ENCODE measurements at regions not wholly inside any gene's neighbourhood (a gene's known extent, or its start where the extent isn't known, plus 50 kb on each side); places are given as distances from the start of the nearest gene placed in this dataset.

- Histone ChIP-seq H3K4me3 (ENCODE audit: low read length in 3 of 3) (no peak overlapping the region), H3K36me3 (ENCODE audit: control insufficient read depth in 3 of 3, insufficient read depth in 3 of 3, low read length in 3 of 3) (no peaks in the 10 kb centered on the region), H3K9ac (ENCODE audit: low read depth in 1 of 3, low read length in 3 of 3) (no peak overlapping the region), H3K27ac (ENCODE audit: low read depth, low read length) (no peak overlapping the region), H3K4me1 (ENCODE audit: control insufficient read depth in 3 of 3, insufficient read depth in 3 of 3, low read length in 3 of 3) (peaks cover 6 to 17% (median 16%) of the 10 kb centered on the region in 3 donors), H3K27me3 (ENCODE audit: control insufficient read depth in 3 of 3, insufficient read depth in 3 of 3, low read length in 3 of 3) (peaks cover 0 to 10% (median 8%) of the 10 kb centered on the region in 3 donors), H3K9me3 (ENCODE audit: control insufficient read depth in 3 of 3, low read length in 3 of 3) (no peaks in the 10 kb centered on the region)
Observed at GRCh38 chr11:70630816-70631623, 232.7 kb downstream of the CTTN start.

GRCh38 chr11:70631624-70632047 lies 233.3 kb downstream of the CTTN start:
- H3K4me1 ChIP-seq (ENCODE audit: control insufficient read depth in 3 of 3, insufficient read depth in 3 of 3, low read length in 3 of 3), result peaks cover 1 to 11% (median 10%) of the 10 kb centered on the region in 3 donors
- H3K36me3 ChIP-seq (ENCODE audit: control insufficient read depth in 3 of 3, insufficient read depth in 3 of 3, low read length in 3 of 3), result no peaks in the 10 kb centered on the region
- H3K9me3 ChIP-seq (ENCODE audit: control insufficient read depth in 3 of 3, low read length in 3 of 3), result peaks cover 0 to 2% (median 0%) of the 10 kb centered on the region in 3 donors
- no peak overlapping the region for H3K4me3 ChIP-seq (ENCODE audit: low read length in 3 of 3)
- H3K27me3 ChIP-seq (ENCODE audit: control insufficient read depth in 3 of 3, insufficient read depth in 3 of 3, low read length in 3 of 3), result peaks cover 0 to 10% (median 8%) of the 10 kb centered on the region in 3 donors
- no peak overlapping the region for H3K27ac ChIP-seq (ENCODE audit: low read depth, low read length)
- no peak overlapping the region for H3K9ac ChIP-seq (ENCODE audit: low read depth in 1 of 3, low read length in 3 of 3)

GRCh38 chr11:70633610-70634009 lies 235.3 kb downstream of the CTTN start:
- H3K36me3 ChIP-seq (ENCODE audit: control insufficient read depth in 3 of 3, insufficient read depth in 3 of 3, low read length in 3 of 3), result no peaks in the 10 kb centered on the region
- H3K9me3 ChIP-seq (ENCODE audit: control insufficient read depth in 3 of 3, low read length in 3 of 3), result peaks cover 0 to 2% (median 0%) of the 10 kb centered on the region in 3 donors
- peaks cover 0 to 3% (median 1%) of the 10 kb centered on the region in 3 donors for H3K4me1 ChIP-seq (ENCODE audit: control insufficient read depth in 3 of 3, insufficient read depth in 3 of 3, low read length in 3 of 3)
- H3K4me3 ChIP-seq (ENCODE audit: low read length in 3 of 3), result no peak overlapping the region
- no peak overlapping the region for H3K9ac ChIP-seq (ENCODE audit: low read depth in 1 of 3, low read length in 3 of 3)
- no peak overlapping the region for H3K27ac ChIP-seq (ENCODE audit: low read depth, low read length)
- peaks cover 0 to 13% (median 10%) of the 10 kb centered on the region in 3 donors for H3K27me3 ChIP-seq (ENCODE audit: control insufficient read depth in 3 of 3, insufficient read depth in 3 of 3, low read length in 3 of 3)

- peaks cover 4 to 15% (median 10%) of the 10 kb centered on the region in 3 donors for H3K27me3 ChIP-seq (ENCODE audit: control insufficient read depth in 3 of 3, insufficient read depth in 3 of 3, low read length in 3 of 3)
- H3K9ac ChIP-seq (ENCODE audit: low read depth in 1 of 3, low read length in 3 of 3), result no peak overlapping the region
- no peaks in the 10 kb centered on the region for H3K4me1 ChIP-seq (ENCODE audit: control insufficient read depth in 3 of 3, insufficient read depth in 3 of 3, low read length in 3 of 3)
- no peak overlapping the region for H3K4me3 ChIP-seq (ENCODE audit: low read length in 3 of 3)
- no peaks in the 10 kb centered on the region for H3K36me3 ChIP-seq (ENCODE audit: control insufficient read depth in 3 of 3, insufficient read depth in 3 of 3, low read length in 3 of 3)
- peaks cover 0 to 2% (median 0%) of the 10 kb centered on the region in 3 donors for H3K9me3 ChIP-seq (ENCODE audit: control insufficient read depth in 3 of 3, low read length in 3 of 3)
- no peak overlapping the region for H3K27ac ChIP-seq (ENCODE audit: low read depth, low read length)
Observed at GRCh38 chr11:70636659-70637058, 238.3 kb downstream of the CTTN start.

- no peaks in the 10 kb centered on the region for H3K4me1 ChIP-seq (ENCODE audit: control insufficient read depth in 3 of 3, insufficient read depth in 3 of 3, low read length in 3 of 3)
- H3K4me3 ChIP-seq (ENCODE audit: low read length in 3 of 3), result no peak overlapping the region
- no peaks in the 10 kb centered on the region for H3K36me3 ChIP-seq (ENCODE audit: control insufficient read depth in 3 of 3, insufficient read depth in 3 of 3, low read length in 3 of 3)
- H3K27me3 ChIP-seq (ENCODE audit: control insufficient read depth in 3 of 3, insufficient read depth in 3 of 3, low read length in 3 of 3), result peaks cover 6 to 21% (median 17%) of the 10 kb centered on the region in 3 donors
- H3K27ac ChIP-seq (ENCODE audit: low read depth, low read length), result no peak overlapping the region
- peaks cover 0 to 2% (median 0%) of the 10 kb centered on the region in 3 donors for H3K9me3 ChIP-seq (ENCODE audit: control insufficient read depth in 3 of 3, low read length in 3 of 3)
- H3K9ac ChIP-seq (ENCODE audit: low read depth in 1 of 3, low read length in 3 of 3), result no peak overlapping the region
Observed at GRCh38 chr11:70637186-70637800, 239.0 kb downstream of the CTTN start.

GRCh38 chr11:70637949-70638583 lies 239.7 kb downstream of the CTTN start:
- no peak overlapping the region for H3K4me3 ChIP-seq (ENCODE audit: low read length in 3 of 3)

GRCh38 chr11:70640408-70640807 lies 242.1 kb downstream of the CTTN start:
- no peaks in the 10 kb centered on the region for H3K4me1 ChIP-seq (ENCODE audit: control insufficient read depth in 3 of 3, insufficient read depth in 3 of 3, low read length in 3 of 3)
- H3K9ac ChIP-seq (ENCODE audit: low read depth in 1 of 3, low read length in 3 of 3), result no peak overlapping the region
- no peak overlapping the region for H3K4me3 ChIP-seq (ENCODE audit: low read length in 3 of 3)
- no peaks in the 10 kb centered on the region for H3K36me3 ChIP-seq (ENCODE audit: control insufficient read depth in 3 of 3, insufficient read depth in 3 of 3, low read length in 3 of 3)
- peaks cover 0 to 2% (median 0%) of the 10 kb centered on the region in 3 donors for H3K9me3 ChIP-seq (ENCODE audit: control insufficient read depth in 3 of 3, low read length in 3 of 3)
- peaks cover 13 to 34% (median 30%) of the 10 kb centered on the region in 3 donors for H3K27me3 ChIP-seq (ENCODE audit: control insufficient read depth in 3 of 3, insufficient read depth in 3 of 3, low read length in 3 of 3)
- H3K27ac ChIP-seq (ENCODE audit: low read depth, low read length), result no peak overlapping the region

More at GRCh38 chr11:70637949-70638583, 239.7 kb downstream of the CTTN start:
- Histone ChIP-seq H3K4me1 (ENCODE audit: control insufficient read depth in 3 of 3, insufficient read depth in 3 of 3, low read length in 3 of 3) (no peaks in the 10 kb centered on the region), H3K36me3 (ENCODE audit: control insufficient read depth in 3 of 3, insufficient read depth in 3 of 3, low read length in 3 of 3) (no peaks in the 10 kb centered on the region), H3K9ac (ENCODE audit: low read depth in 1 of 3, low read length in 3 of 3) (no peak overlapping the region), H3K27me3 (ENCODE audit: control insufficient read depth in 3 of 3, insufficient read depth in 3 of 3, low read length in 3 of 3) (peaks cover 6 to 25% (median 20%) of the 10 kb centered on the region in 3 donors), H3K27ac (ENCODE audit: low read depth, low read length) (no peak overlapping the region), H3K9me3 (ENCODE audit: control insufficient read depth in 3 of 3, low read length in 3 of 3) (peaks cover 0 to 2% (median 0%) of the 10 kb centered on the region in 3 donors)

GRCh38 chr11:70641369-70641768 lies 243.0 kb downstream of the CTTN start:
- Histone ChIP-seq H3K9me3 (ENCODE audit: control insufficient read depth in 3 of 3, low read length in 3 of 3) (no peaks in the 10 kb centered on the region), H3K27me3 (ENCODE audit: control insufficient read depth in 3 of 3, insufficient read depth in 3 of 3, low read length in 3 of 3) (peaks cover 22 to 44% (median 40%) of the 10 kb centered on the region in 3 donors), H3K36me3 (ENCODE audit: control insufficient read depth in 3 of 3, insufficient read depth in 3 of 3, low read length in 3 of 3) (no peaks in the 10 kb centered on the region), H3K9ac (ENCODE audit: low read depth in 1 of 3, low read length in 3 of 3) (no peak overlapping the region), H3K4me3 (ENCODE audit: low read length in 3 of 3) (no peak overlapping the region), H3K27ac (ENCODE audit: low read depth, low read length) (no peak overlapping the region), H3K4me1 (ENCODE audit: control insufficient read depth in 3 of 3, insufficient read depth in 3 of 3, low read length in 3 of 3) (no peaks in the 10 kb centered on the region)

- peaks cover 26 to 50% (median 43%) of the 10 kb centered on the region in 3 donors for H3K27me3 ChIP-seq (ENCODE audit: control insufficient read depth in 3 of 3, insufficient read depth in 3 of 3, low read length in 3 of 3)
- H3K4me1 ChIP-seq (ENCODE audit: control insufficient read depth in 3 of 3, insufficient read depth in 3 of 3, low read length in 3 of 3), result no peaks in the 10 kb centered on the region
Observed at GRCh38 chr11:70642266-70642665, 243.9 kb downstream of the CTTN start.

More at GRCh38 chr11:70642266-70642665, 243.9 kb downstream of the CTTN start:
- Histone ChIP-seq H3K9ac (ENCODE audit: low read depth in 1 of 3, low read length in 3 of 3) (no peak overlapping the region), H3K36me3 (ENCODE audit: control insufficient read depth in 3 of 3, insufficient read depth in 3 of 3, low read length in 3 of 3) (no peaks in the 10 kb centered on the region), H3K9me3 (ENCODE audit: control insufficient read depth in 3 of 3, low read length in 3 of 3) (no peaks in the 10 kb centered on the region), H3K4me3 (ENCODE audit: low read length in 3 of 3) (no peak overlapping the region), H3K27ac (ENCODE audit: low read depth, low read length) (no peak overlapping the region)
